ENCODE measurements at regions not wholly inside any gene's neighbourhood (a gene's known extent, or its start where the extent isn't known, plus 50 kb on each side); places are given as distances from the start of the nearest gene placed in this dataset.
A peak's percentile ranks its signal among the peaks of the same experiment; 100 is the strongest.
"Not testable (repeated sequence)": the region's sequence is repeated elsewhere in the genome, so short reads cannot be mapped to it uniquely, and the experiment has no call there.

- H3K27me3 ChIP-seq (ENCODE audit: low read depth); H3K36me3 ChIP-seq (replicated peaks); H3K4me3 ChIP-seq; DNase-seq (ENCODE audit: low spot score in 2 of 2); H3K9me3 ChIP-seq; in situ Hi-C loops (cut with MboI; ENCODE audit: low sequenced_read_pairs); H3K4me1 ChIP-seq: not testable (repeated sequence)
These were observed 864.9 kb upstream of the TPTE start for GRCh38 chr21:9656455-9656854.

GRCh38 chr21:9657779-9658178 lies 863.6 kb upstream of the TPTE start:
- H3K9me3 ChIP-seq, H3K4me3 ChIP-seq: not testable (repeated sequence)

GRCh38 chr21:9659877-9660276 lies 861.5 kb upstream of the TPTE start:
- H3K27me3 ChIP-seq (ENCODE audit: low read depth); H3K4me3 ChIP-seq; H3K36me3 ChIP-seq (replicated peaks); H3K9me3 ChIP-seq; H3K4me1 ChIP-seq; in situ Hi-C loops (cut with MboI; ENCODE audit: low sequenced_read_pairs); DNase-seq (ENCODE audit: low spot score in 2 of 2): not testable (repeated sequence)

More at GRCh38 chr21:9657779-9658178, 863.6 kb upstream of the TPTE start:
- DNase-seq (ENCODE audit: low spot score in 2 of 2): peak in 1 of 2 experiments; percentile 1
- in situ Hi-C loops (cut with MboI; ENCODE audit: low sequenced_read_pairs); H3K27me3 ChIP-seq (ENCODE audit: low read depth); H3K36me3 ChIP-seq (replicated peaks); H3K4me1 ChIP-seq: not testable (repeated sequence)

GRCh38 chr21:9663914-9664729 lies 857.3 kb upstream of the TPTE start:
- H3K36me3 ChIP-seq (replicated peaks); H3K4me1 ChIP-seq; in situ Hi-C loops (cut with MboI; ENCODE audit: low sequenced_read_pairs); H3K27me3 ChIP-seq (ENCODE audit: low read depth); DNase-seq (ENCODE audit: low spot score in 2 of 2); H3K4me3 ChIP-seq; H3K9me3 ChIP-seq: not testable (repeated sequence)

- H3K4me3 ChIP-seq; H3K4me1 ChIP-seq; DNase-seq (ENCODE audit: low spot score in 2 of 2); H3K27me3 ChIP-seq (ENCODE audit: low read depth); H3K36me3 ChIP-seq (replicated peaks); in situ Hi-C loops (cut with MboI; ENCODE audit: low sequenced_read_pairs); H3K9me3 ChIP-seq: not testable (repeated sequence)
These were observed 845.6 kb upstream of the TPTE start for GRCh38 chr21:9675811-9676210.

GRCh38 chr21:9679029-9679428 lies 842.4 kb upstream of the TPTE start:
- H3K27me3 ChIP-seq (ENCODE audit: low read depth); H3K9me3 ChIP-seq; DNase-seq (ENCODE audit: low spot score in 2 of 2); H3K36me3 ChIP-seq (replicated peaks); in situ Hi-C loops (cut with MboI; ENCODE audit: low sequenced_read_pairs); H3K4me1 ChIP-seq; H3K4me3 ChIP-seq: not testable (repeated sequence)

GRCh38 chr21:9688945-9689344 lies 832.4 kb upstream of the TPTE start:
- DNase-seq (ENCODE audit: low spot score in 2 of 2); in situ Hi-C loops (cut with MboI; ENCODE audit: low sequenced_read_pairs); H3K4me1 ChIP-seq; H3K27me3 ChIP-seq (ENCODE audit: low read depth); H3K36me3 ChIP-seq (replicated peaks); H3K4me3 ChIP-seq; H3K9me3 ChIP-seq: not testable (repeated sequence)

- H3K36me3 ChIP-seq (replicated peaks); H3K4me3 ChIP-seq; H3K9me3 ChIP-seq; H3K4me1 ChIP-seq; DNase-seq (ENCODE audit: low spot score in 2 of 2); H3K27me3 ChIP-seq (ENCODE audit: low read depth); in situ Hi-C loops (cut with MboI; ENCODE audit: low sequenced_read_pairs): not testable (repeated sequence)
These were observed 830.4 kb upstream of the TPTE start for GRCh38 chr21:9690981-9691380.

GRCh38 chr21:9695759-9696158 lies 825.6 kb upstream of the TPTE start:
- DNase-seq (ENCODE audit: low spot score in 2 of 2); H3K36me3 ChIP-seq (replicated peaks); H3K4me1 ChIP-seq; H3K9me3 ChIP-seq; in situ Hi-C loops (cut with MboI; ENCODE audit: low sequenced_read_pairs); H3K27me3 ChIP-seq (ENCODE audit: low read depth); H3K4me3 ChIP-seq: not testable (repeated sequence)

GRCh38 chr21:9697751-9698150 lies 823.6 kb upstream of the TPTE start:
- in situ Hi-C loops (cut with MboI; ENCODE audit: low sequenced_read_pairs); H3K4me3 ChIP-seq; H3K27me3 ChIP-seq (ENCODE audit: low read depth); DNase-seq (ENCODE audit: low spot score in 2 of 2); H3K36me3 ChIP-seq (replicated peaks); H3K9me3 ChIP-seq; H3K4me1 ChIP-seq: not testable (repeated sequence)

- H3K9me3 ChIP-seq; H3K4me3 ChIP-seq; H3K27me3 ChIP-seq (ENCODE audit: low read depth); H3K4me1 ChIP-seq; in situ Hi-C loops (cut with MboI; ENCODE audit: low sequenced_read_pairs); DNase-seq (ENCODE audit: low spot score in 2 of 2); H3K36me3 ChIP-seq (replicated peaks): not testable (repeated sequence)
These were observed 816.4 kb upstream of the TPTE start for GRCh38 chr21:9705016-9705415.

GRCh38 chr21:9705455-9705854 lies 815.9 kb upstream of the TPTE start:
- H3K27me3 ChIP-seq (ENCODE audit: low read depth); in situ Hi-C loops (cut with MboI; ENCODE audit: low sequenced_read_pairs); DNase-seq (ENCODE audit: low spot score in 2 of 2): not testable (repeated sequence)

GRCh38 chr21:9724542-9724941 lies 796.8 kb upstream of the TPTE start:
- H3K4me1 ChIP-seq; H3K4me3 ChIP-seq; H3K27me3 ChIP-seq (ENCODE audit: low read depth); DNase-seq (ENCODE audit: low spot score in 2 of 2); in situ Hi-C loops (cut with MboI; ENCODE audit: low sequenced_read_pairs); H3K36me3 ChIP-seq (replicated peaks): not testable (repeated sequence)
- peaks cover 10% of the 10 kb centered on the region for H3K9me3 ChIP-seq

More at GRCh38 chr21:9705455-9705854, 815.9 kb upstream of the TPTE start:
- not testable (repeated sequence) for H3K36me3 ChIP-seq (replicated peaks); H3K4me3 ChIP-seq; H3K4me1 ChIP-seq; H3K9me3 ChIP-seq

- DNase-seq (ENCODE audit: low spot score in 2 of 2); H3K36me3 ChIP-seq (replicated peaks); H3K4me1 ChIP-seq; H3K27me3 ChIP-seq (ENCODE audit: low read depth); in situ Hi-C loops (cut with MboI; ENCODE audit: low sequenced_read_pairs); H3K9me3 ChIP-seq; H3K4me3 ChIP-seq: not testable (repeated sequence)
These were observed 794.2 kb upstream of the TPTE start for GRCh38 chr21:9727187-9727586.
